ENCODE measurements at regions not wholly inside any gene's neighbourhood (a gene's known extent, or its start where the extent isn't known, plus 50 kb on each side); places are given as distances from the start of the nearest gene placed in this dataset.
A peak's percentile ranks its signal among the peaks of the same experiment; 100 is the strongest.

GRCh38 chr2:183227176-183227575, 102.9 kb downstream of the NUP35 start:
- intact Hi-C loops (cut with DNase I; ENCODE audit: low total_unique reads): no loop called here
- DNase-seq: no peak
- no peak for TF ChIP-seq POLR2AphosphoS5 (IDR thresholded peaks at IDR 0.05)
- no peak for TF ChIP-seq POLR2A (IDR thresholded peaks at IDR 0.05)
- TF ChIP-seq EP300 (IDR thresholded peaks at IDR 0.05): no peak
- no peak for TF ChIP-seq CTCF (IDR thresholded peaks at IDR 0.05)
- WGBS, 5 donors: 64 to 93% (median 91%) methylated on average over 1 of the region's 1 CpG
- Histone ChIP-seq H3K27ac (no peak overlapping the region), H3K4me1 (no peaks in the 10 kb centered on the region), H3K36me3 (no peaks in the 10 kb centered on the region), H3K9me3 (no peaks in the 10 kb centered on the region), H3K27me3 (no peaks in the 10 kb centered on the region), H3K4me3 (no peak overlapping the region)

- no peak for DNase-seq
Observed at GRCh38 chr2:183229386-183229785, 105.1 kb downstream of the NUP35 start.

GRCh38 chr2:183232161-183232865, 108.1 kb downstream of the NUP35 start:
- intact Hi-C loops (cut with DNase I; ENCODE audit: low total_unique reads): no loop called here
- Histone ChIP-seq H3K4me1 (no peaks in the 10 kb centered on the region), H3K27me3 (no peaks in the 10 kb centered on the region), H3K36me3 (no peaks in the 10 kb centered on the region), H3K27ac (no peak overlapping the region), H3K4me3 (no peak overlapping the region), H3K9me3 (no peaks in the 10 kb centered on the region)
- WGBS, 5 donors: 74 to 88% (median 79%) methylated on average over 1 of the region's 1 CpG
- DNase-seq: no peak
- no peak for TF ChIP-seq EP300 (IDR thresholded peaks at IDR 0.05)
- TF ChIP-seq CTCF (IDR thresholded peaks at IDR 0.05): no peak
- TF ChIP-seq POLR2A (IDR thresholded peaks at IDR 0.05): no peak
- no peak for TF ChIP-seq POLR2AphosphoS5 (IDR thresholded peaks at IDR 0.05)

More at GRCh38 chr2:183229386-183229785, 105.1 kb downstream of the NUP35 start:
- WGBS, 5 donors: 76 to 95% (median 92%) methylated on average over 2 of the region's 2 CpGs
- H3K9me3 ChIP-seq: no peaks in the 10 kb centered on the region
- no peak overlapping the region for H3K4me3 ChIP-seq
- H3K36me3 ChIP-seq: no peaks in the 10 kb centered on the region
- no peaks in the 10 kb centered on the region for H3K27me3 ChIP-seq
- intact Hi-C loops (cut with DNase I; ENCODE audit: low total_unique reads): no loop called here
- no peak overlapping the region for H3K27ac ChIP-seq
- no peaks in the 10 kb centered on the region for H3K4me1 ChIP-seq
- no peak for TF ChIP-seq POLR2AphosphoS5 (IDR thresholded peaks at IDR 0.05)
- TF ChIP-seq EP300 (IDR thresholded peaks at IDR 0.05): no peak
- TF ChIP-seq POLR2A (IDR thresholded peaks at IDR 0.05): no peak
- TF ChIP-seq CTCF (IDR thresholded peaks at IDR 0.05): no peak

- no peaks in the 10 kb centered on the region for H3K27me3 ChIP-seq
- H3K9me3 ChIP-seq: no peaks in the 10 kb centered on the region
- no peak overlapping the region for H3K4me3 ChIP-seq
- H3K4me1 ChIP-seq: no peaks in the 10 kb centered on the region
- peak in 1 of 2 donors; percentile 14 for DNase-seq
- no peaks in the 10 kb centered on the region for H3K36me3 ChIP-seq
- 61 to 70% (median 67%) methylated on average over 3 of the region's 3 CpGs for WGBS, 5 donors
- intact Hi-C loops (cut with DNase I; ENCODE audit: low total_unique reads): no loop called here
- no peak for TF ChIP-seq CTCF (IDR thresholded peaks at IDR 0.05)
- no peak for TF ChIP-seq POLR2AphosphoS5 (IDR thresholded peaks at IDR 0.05)
- TF ChIP-seq EP300 (IDR thresholded peaks at IDR 0.05): no peak
- no peak for TF ChIP-seq POLR2A (IDR thresholded peaks at IDR 0.05)
- H3K27ac ChIP-seq: no peak overlapping the region
Observed at GRCh38 chr2:183242937-183243336, 118.7 kb downstream of the NUP35 start.
